SK-N-SH treated with all-trans-retinoic acid at 6 μM for 48 hours (cell line): ENCODE measurements at regions not wholly inside any gene's neighbourhood (a gene's known extent, or its start where the extent isn't known, plus 50 kb on each side); places are given as distances from the start of the nearest gene placed in this dataset.

Source experiments
- ATAC-seq: fragments of 200-7000 bp; cut with Tn5 transposase; 3 replicates; pipeline ENCODE4 v1.9.1; 2020; ENCODE audit warnings: mild to moderate bottlenecking, moderate library complexity
- ARNTL ChIP-seq: fragments of 450-650 bp; formaldehyde crosslinking; IDR thresholded peaks from 2 replicates; pipeline ENCODE4 v1.5.0; 2020; ENCODE audit warnings: low read depth, mild to moderate bottlenecking, moderate library complexity, borderline replicate concordance
- BACH2 ChIP-seq: fragments of 250-450 bp; sonication (Bioruptor Pico); IDR thresholded peaks from 2 replicates; pipeline ENCODE4 v1.9.0; 2021; ENCODE audit warnings: mild to moderate bottlenecking, borderline replicate concordance
- CSDC2 ChIP-seq: fragments of 250-450 bp; sonication (Bioruptor Pico); IDR thresholded peaks from 2 replicates; pipeline ENCODE4 v1.5.0; 2020; ENCODE audit warnings: mild to moderate bottlenecking, moderate library complexity
- ESRRG ChIP-seq: fragments of 250-450 bp; sonication (Bioruptor Pico); IDR thresholded peaks from 2 replicates; pipeline ENCODE4 v1.6.1; 2021; ENCODE audit warnings: mild to moderate bottlenecking
- GLIS3 ChIP-seq: fragments of 250-450 bp; sonication (Bioruptor Pico); IDR thresholded peaks from 2 replicates; pipeline ENCODE4 v1.5.0; 2020; ENCODE audit warnings: mild to moderate bottlenecking, moderate library complexity
- ISL1 ChIP-seq: fragments of 250-450 bp; sonication (Bioruptor Pico); IDR thresholded peaks from 2 replicates; pipeline ENCODE4 v2.1.2; 2022; ENCODE audit warnings: mild to moderate bottlenecking, moderate library complexity
- OSR1 ChIP-seq: fragments of 250-450 bp; sonication (Bioruptor Pico); IDR thresholded peaks from 2 replicates; pipeline ENCODE4 v1.8.0; 2022; ENCODE audit warnings: moderate library complexity, mild to moderate bottlenecking, inconsistent platforms
- PPARA ChIP-seq: fragments of 250-450 bp; sonication (Bioruptor Pico); IDR thresholded peaks from 2 replicates; pipeline ENCODE4 v1.5.0; 2020; ENCODE audit warnings: mild to moderate bottlenecking, borderline replicate concordance
- RARB ChIP-seq: fragments of 250-450 bp; sonication (Bioruptor Pico); IDR thresholded peaks from 2 replicates; pipeline ENCODE4 v1.8.0; 2021; ENCODE audit warnings: mild to moderate bottlenecking, moderate library complexity
- SNAI2 ChIP-seq: fragments of 250-450 bp; sonication (Bioruptor Pico); IDR thresholded peaks from 2 replicates; pipeline ENCODE4 v1.5.0; 2020; ENCODE audit warnings: mild to moderate bottlenecking, moderate library complexity
- TCF4 ChIP-seq: fragments of 250-450 bp; sonication (Bioruptor Pico); IDR thresholded peaks from 2 replicates; pipeline ENCODE4 v1.8.0; 2021; ENCODE audit warnings: mild to moderate bottlenecking, moderate library complexity, borderline replicate concordance
- TOX ChIP-seq: fragments of 250-450 bp; sonication (Bioruptor Pico); IDR thresholded peaks from 2 replicates; pipeline ENCODE4 v1.8.0; 2021; ENCODE audit warnings: mild to moderate bottlenecking, moderate library complexity, borderline replicate concordance
- ZC3H10 ChIP-seq: fragments of 250-450 bp; sonication (Bioruptor Pico); IDR thresholded peaks from 2 replicates; pipeline ENCODE4 v1.5.1; 2021; ENCODE audit warnings: mild to moderate bottlenecking, moderate library complexity
- ZFP30 ChIP-seq: fragments of 450-650 bp; formaldehyde crosslinking; IDR thresholded peaks from 2 replicates; pipeline ENCODE4 v1.5.0; 2022; ENCODE audit warnings: mild to moderate bottlenecking, moderate library complexity
- ZNF565 ChIP-seq: fragments of 450-650 bp; formaldehyde crosslinking; conservative IDR thresholded peaks from 2 replicates; pipeline ENCODE4 v1.5.0; 2020; ENCODE audit warnings: low read depth, mild to moderate bottlenecking, moderate library complexity
- ZNF70 ChIP-seq: fragments of 450-650 bp; formaldehyde crosslinking; IDR thresholded peaks from 2 replicates; pipeline ENCODE4 v1.5.0; 2020; ENCODE audit warnings: mild to moderate bottlenecking, moderate library complexity
- ZNF8 ChIP-seq: fragments of 450-650 bp; formaldehyde crosslinking; IDR thresholded peaks from 2 replicates; pipeline ENCODE4 v1.5.0; 2020; ENCODE audit warnings: mild to moderate bottlenecking, moderate library complexity
- TF ChIP-seq, protein P1 (sequence below): fragments of 250-450 bp; sonication (Bioruptor Pico); IDR thresholded peaks from 2 replicates; pipeline ENCODE4 v1.5.0; 2020; ENCODE audit warnings: mild to moderate bottlenecking, moderate library complexity
- TF ChIP-seq, protein P2 (sequence below): fragments of 250-450 bp; sonication (Bioruptor Pico); IDR thresholded peaks from 2 replicates; pipeline ENCODE4 v1.5.1; 2020; ENCODE audit warnings: low read depth, mild to moderate bottlenecking, moderate library complexity
- TF ChIP-seq, protein P3 (sequence below): fragments of 250-450 bp; sonication (Bioruptor Pico); IDR thresholded peaks from 2 replicates; pipeline ENCODE4 v1.8.0; 2021; ENCODE audit warnings: low read depth, mild to moderate bottlenecking, moderate library complexity, borderline replicate concordance
- TF ChIP-seq, protein P4 (sequence below): fragments of 250-450 bp; sonication (Bioruptor Pico); IDR thresholded peaks from 2 replicates; pipeline ENCODE4 v1.5.1; 2021; ENCODE audit warnings: mild to moderate bottlenecking, moderate library complexity
- TF ChIP-seq, protein P5 (sequence below): fragments of 250-450 bp; sonication (Bioruptor Pico); IDR thresholded peaks from 2 replicates; pipeline ENCODE4 v1.8.0; 2020; ENCODE audit warnings: mild to moderate bottlenecking, moderate library complexity, borderline replicate concordance

DNA sequence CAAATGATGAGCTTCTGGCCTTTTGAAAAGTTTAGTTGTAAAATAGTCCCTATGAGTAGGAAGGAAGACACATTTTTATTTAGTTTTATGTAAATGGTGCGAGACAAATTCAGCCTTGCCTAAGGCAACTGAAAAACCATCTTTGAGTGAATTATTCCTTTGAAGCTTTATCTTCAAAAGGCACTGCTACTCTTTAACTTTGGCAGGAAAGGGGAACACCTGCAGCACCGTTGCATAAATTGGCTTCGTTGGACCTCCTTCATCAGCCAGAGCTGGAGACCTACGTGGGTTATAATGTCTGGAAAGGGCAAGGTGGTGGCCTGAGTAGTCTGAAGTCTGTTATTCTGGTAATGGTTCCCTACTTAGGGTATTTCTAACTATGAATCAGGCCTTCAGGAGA lies 373.5 kb downstream of the KCNJ2 start:
- ATAC-seq = no peak
- TF ChIP-seq, protein P1, sequence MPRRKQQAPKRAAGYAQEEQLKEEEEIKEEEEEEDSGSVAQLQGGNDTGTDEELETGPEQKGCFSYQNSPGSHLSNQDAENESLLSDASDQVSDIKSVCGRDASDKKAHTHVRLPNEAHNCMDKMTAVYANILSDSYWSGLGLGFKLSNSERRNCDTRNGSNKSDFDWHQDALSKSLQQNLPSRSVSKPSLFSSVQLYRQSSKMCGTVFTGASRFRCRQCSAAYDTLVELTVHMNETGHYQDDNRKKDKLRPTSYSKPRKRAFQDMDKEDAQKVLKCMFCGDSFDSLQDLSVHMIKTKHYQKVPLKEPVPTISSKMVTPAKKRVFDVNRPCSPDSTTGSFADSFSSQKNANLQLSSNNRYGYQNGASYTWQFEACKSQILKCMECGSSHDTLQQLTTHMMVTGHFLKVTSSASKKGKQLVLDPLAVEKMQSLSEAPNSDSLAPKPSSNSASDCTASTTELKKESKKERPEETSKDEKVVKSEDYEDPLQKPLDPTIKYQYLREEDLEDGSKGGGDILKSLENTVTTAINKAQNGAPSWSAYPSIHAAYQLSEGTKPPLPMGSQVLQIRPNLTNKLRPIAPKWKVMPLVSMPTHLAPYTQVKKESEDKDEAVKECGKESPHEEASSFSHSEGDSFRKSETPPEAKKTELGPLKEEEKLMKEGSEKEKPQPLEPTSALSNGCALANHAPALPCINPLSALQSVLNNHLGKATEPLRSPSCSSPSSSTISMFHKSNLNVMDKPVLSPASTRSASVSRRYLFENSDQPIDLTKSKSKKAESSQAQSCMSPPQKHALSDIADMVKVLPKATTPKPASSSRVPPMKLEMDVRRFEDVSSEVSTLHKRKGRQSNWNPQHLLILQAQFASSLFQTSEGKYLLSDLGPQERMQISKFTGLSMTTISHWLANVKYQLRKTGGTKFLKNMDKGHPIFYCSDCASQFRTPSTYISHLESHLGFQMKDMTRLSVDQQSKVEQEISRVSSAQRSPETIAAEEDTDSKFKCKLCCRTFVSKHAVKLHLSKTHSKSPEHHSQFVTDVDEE (CRISPR knock-in tag) = no peak
- TF ChIP-seq OSR1 (CRISPR knock-in tag) = no peak
- TF ChIP-seq, protein P2, sequence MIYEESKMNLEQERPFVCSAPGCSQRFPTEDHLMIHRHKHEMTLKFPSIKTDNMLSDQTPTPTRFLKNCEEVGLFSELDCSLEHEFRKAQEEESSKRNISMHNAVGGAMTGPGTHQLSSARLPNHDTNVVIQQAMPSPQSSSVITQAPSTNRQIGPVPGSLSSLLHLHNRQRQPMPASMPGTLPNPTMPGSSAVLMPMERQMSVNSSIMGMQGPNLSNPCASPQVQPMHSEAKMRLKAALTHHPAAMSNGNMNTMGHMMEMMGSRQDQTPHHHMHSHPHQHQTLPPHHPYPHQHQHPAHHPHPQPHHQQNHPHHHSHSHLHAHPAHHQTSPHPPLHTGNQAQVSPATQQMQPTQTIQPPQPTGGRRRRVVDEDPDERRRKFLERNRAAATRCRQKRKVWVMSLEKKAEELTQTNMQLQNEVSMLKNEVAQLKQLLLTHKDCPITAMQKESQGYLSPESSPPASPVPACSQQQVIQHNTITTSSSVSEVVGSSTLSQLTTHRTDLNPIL (CRISPR knock-in tag) = no peak
- no peak for TF ChIP-seq GLIS3 (CRISPR knock-in tag)
- no peak for TF ChIP-seq TCF4 (CRISPR knock-in tag)
- TF ChIP-seq SNAI2 (CRISPR knock-in tag) = no peak
- TF ChIP-seq ZC3H10 (CRISPR knock-in tag) = no peak
- no peak for TF ChIP-seq CSDC2
- TF ChIP-seq, protein P3, sequence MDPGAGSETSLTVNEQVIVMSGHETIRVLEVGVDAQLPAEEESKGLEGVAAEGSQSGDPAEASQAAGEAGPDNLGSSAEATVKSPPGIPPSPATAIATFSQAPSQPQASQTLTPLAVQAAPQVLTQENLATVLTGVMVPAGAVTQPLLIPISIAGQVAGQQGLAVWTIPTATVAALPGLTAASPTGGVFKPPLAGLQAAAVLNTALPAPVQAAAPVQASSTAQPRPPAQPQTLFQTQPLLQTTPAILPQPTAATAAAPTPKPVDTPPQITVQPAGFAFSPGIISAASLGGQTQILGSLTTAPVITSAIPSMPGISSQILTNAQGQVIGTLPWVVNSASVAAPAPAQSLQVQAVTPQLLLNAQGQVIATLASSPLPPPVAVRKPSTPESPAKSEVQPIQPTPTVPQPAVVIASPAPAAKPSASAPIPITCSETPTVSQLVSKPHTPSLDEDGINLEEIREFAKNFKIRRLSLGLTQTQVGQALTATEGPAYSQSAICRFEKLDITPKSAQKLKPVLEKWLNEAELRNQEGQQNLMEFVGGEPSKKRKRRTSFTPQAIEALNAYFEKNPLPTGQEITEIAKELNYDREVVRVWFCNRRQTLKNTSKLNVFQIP = no peak
- no peak for TF ChIP-seq ARNTL

DNA sequence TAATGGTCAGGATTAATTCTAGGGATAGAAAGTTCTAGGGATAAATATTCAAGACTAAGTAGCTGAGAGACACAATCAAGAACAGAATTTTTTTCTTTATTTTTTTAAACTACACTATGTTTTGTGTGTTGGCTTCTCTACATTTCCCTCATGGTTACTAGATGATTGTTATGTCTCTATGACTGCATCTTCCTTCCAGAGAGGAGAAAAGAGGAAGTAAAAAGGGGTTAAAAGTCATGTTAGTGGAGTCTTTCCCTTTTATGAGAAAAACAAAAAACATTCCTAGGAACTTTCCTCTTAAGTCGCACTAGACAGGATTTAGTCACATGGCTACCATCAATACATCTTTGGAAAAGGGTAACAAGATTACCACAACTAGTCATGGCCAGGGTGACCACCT lies 375.0 kb downstream of the KCNJ2 start:
- TF ChIP-seq ZNF70 (CRISPR knock-in tag) (no peak), ZFP30 (no peak), ISL1 (CRISPR knock-in tag) (no peak), ZC3H10 (CRISPR knock-in tag) (no peak), ESRRG (CRISPR knock-in tag) (no peak), BACH2 (no peak), OSR1 (CRISPR knock-in tag) (no peak), ZNF565 (CRISPR knock-in tag) (no peak), TCF4 (CRISPR knock-in tag) (no peak), RARB (CRISPR knock-in tag) (no peak), PPARA (no peak), ZNF8 (no peak)
- TF ChIP-seq, protein P4, sequence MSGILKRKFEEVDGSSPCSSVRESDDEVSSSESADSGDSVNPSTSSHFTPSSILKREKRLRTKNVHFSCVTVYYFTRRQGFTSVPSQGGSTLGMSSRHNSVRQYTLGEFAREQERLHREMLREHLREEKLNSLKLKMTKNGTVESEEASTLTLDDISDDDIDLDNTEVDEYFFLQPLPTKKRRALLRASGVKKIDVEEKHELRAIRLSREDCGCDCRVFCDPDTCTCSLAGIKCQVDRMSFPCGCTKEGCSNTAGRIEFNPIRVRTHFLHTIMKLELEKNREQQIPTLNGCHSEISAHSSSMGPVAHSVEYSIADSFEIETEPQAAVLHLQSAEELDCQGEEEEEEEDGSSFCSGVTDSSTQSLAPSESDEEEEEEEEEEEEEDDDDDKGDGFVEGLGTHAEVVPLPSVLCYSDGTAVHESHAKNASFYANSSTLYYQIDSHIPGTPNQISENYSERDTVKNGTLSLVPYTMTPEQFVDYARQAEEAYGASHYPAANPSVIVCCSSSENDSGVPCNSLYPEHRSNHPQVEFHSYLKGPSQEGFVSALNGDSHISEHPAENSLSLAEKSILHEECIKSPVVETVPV = no peak
- TF ChIP-seq, protein P3 = no peak
- TF ChIP-seq, protein P2 (CRISPR knock-in tag) = no peak

DNA sequence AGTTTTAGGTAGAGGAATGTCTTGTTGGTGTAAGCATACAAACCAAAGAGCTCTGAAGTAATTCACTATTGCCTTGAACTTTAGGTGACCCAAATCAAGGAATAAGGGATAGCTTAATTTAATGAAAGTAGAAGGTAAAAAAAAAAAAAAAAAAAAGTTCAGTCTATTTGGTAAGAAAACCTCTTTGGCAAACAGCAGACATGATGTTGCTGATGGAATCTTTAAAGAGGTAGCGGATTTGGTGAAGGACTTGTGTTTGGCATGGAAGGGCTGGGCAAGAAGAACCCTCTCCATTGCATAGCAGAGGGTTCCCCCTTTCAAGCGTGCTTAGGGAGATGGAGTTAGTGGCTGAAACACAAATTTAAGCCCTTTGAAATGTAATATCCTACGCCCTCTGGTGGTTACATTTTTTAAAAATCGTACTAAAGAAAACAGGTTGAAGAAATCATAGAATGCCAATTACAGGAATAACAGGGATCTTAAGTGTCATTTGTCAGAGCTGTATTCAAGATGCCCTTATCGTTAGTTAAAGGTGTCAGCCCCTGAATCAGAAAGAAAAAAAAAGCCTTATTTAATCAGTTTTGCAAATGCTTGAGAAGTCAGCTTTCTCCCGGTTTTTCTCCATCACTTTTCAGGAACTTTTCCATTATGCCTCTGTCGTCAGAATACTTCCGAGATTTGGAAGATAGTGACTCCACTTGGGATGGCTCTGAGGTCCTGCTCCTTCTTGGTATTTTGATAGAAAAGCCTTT lies 383.1 kb downstream of the KCNJ2 start:
- peak; percentile 80 for ATAC-seq
- TF ChIP-seq, protein P2 (CRISPR knock-in tag) = no peak
- TF ChIP-seq, protein P5, sequence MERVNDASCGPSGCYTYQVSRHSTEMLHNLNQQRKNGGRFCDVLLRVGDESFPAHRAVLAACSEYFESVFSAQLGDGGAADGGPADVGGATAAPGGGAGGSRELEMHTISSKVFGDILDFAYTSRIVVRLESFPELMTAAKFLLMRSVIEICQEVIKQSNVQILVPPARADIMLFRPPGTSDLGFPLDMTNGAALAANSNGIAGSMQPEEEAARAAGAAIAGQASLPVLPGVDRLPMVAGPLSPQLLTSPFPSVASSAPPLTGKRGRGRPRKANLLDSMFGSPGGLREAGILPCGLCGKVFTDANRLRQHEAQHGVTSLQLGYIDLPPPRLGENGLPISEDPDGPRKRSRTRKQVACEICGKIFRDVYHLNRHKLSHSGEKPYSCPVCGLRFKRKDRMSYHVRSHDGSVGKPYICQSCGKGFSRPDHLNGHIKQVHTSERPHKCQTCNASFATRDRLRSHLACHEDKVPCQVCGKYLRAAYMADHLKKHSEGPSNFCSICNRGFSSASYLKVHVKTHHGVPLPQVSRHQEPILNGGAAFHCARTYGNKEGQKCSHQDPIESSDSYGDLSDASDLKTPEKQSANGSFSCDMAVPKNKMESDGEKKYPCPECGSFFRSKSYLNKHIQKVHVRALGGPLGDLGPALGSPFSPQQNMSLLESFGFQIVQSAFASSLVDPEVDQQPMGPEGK = no peak
- no peak for TF ChIP-seq PPARA
- no peak for TF ChIP-seq TOX (CRISPR knock-in tag)
- TF ChIP-seq ZNF70 (CRISPR knock-in tag) = no peak
- no peak for TF ChIP-seq ARNTL
- no peak for TF ChIP-seq GLIS3 (CRISPR knock-in tag)
- no peak for TF ChIP-seq RARB (CRISPR knock-in tag)
- no peak for TF ChIP-seq SNAI2 (CRISPR knock-in tag)

More for the DNA sequence above, 375.0 kb downstream of the KCNJ2 start:
- no peak for ATAC-seq
